ENCODE measurements at regions not wholly inside any gene's neighbourhood (a gene's known extent, or its start where the extent isn't known, plus 50 kb on each side); places are given as distances from the start of the nearest gene placed in this dataset.
"Not testable (repeated sequence)": the region's sequence is repeated elsewhere in the genome, so short reads cannot be mapped to it uniquely, and the experiment has no call there.

GRCh38 chr19:34044021-34044420, 128.3 kb upstream of the LSM14A start:
- DNase-seq, result no peak

DNA sequence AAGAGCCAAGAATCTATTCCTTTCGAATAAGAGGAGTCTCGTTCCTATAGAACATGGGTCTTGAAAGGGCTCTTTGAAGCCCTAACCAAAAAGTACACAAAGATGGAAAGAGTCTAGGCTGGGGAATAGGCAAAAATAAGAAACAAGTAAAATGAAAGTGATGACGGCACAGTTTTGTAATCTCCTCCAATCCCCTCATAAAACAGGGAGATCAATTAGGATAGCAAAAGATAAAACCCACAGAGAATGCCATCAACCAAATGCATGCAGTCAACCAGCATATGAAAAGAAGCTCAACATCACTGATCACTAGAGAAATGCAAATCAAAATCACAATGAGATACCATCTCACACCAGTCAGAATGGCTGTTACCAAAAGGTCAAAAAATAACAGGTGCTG, 122.4 kb upstream of the LSM14A start:
- no peak for DNase-seq

GRCh38 chr19:34050430-34050829, 121.9 kb upstream of the LSM14A start:
- not testable (repeated sequence) for DNase-seq

GRCh38 chr19:34051255-34051654, 121.0 kb upstream of the LSM14A start:
- DNase-seq, result no peak

GRCh38 chr19:34057155-34057554, 115.1 kb upstream of the LSM14A start:
- DNase-seq, result no peak

GRCh38 chr19:34066007-34066643, 106.2 kb upstream of the LSM14A start:
- no peak for DNase-seq

DNA sequence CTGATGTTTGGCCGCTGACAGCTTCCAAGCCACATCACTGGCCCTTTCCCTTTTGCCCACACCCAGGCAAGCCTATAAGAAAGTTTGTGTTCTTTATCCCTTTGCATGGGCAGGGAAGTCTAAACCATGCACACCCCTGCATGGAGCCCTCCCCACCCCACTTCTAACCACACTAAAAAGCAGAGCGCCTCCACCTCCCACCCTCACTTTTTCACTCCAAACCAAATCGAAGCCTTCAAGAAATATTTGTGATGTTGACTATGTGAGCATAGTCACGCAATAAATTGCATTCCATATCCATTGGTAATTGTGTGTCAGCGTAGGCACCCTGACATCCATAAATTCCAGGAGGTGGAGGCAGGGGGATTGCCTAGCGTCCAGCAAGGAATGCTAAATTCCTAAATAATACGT, 104.4 kb upstream of the LSM14A start:
- no peak for DNase-seq

DNA sequence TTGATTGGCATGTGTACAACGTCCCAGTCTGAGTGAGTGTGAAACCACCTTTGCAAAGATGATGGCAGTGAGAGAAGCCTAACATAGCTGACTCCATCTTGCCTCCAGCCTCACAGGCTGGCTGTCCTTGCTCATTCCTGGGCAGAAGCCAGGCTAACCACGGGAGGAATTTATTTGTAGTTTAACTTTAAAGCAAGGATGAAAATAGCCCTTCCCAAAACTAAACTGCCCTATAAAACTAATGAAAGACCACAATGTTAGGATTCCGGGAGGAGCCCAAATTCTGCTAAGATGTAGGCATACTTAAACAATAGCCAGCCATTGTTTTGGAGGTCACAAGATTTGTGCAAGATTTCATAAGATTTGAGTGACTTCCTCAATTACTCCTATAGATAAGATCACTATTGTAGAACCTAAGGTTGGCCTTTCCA, 96.6 kb upstream of the LSM14A start:
- no peak for DNase-seq

- DNase-seq, result no peak
Measured at GRCh38 chr19:34082289-34083077, 89.8 kb upstream of the LSM14A start.

DNA sequence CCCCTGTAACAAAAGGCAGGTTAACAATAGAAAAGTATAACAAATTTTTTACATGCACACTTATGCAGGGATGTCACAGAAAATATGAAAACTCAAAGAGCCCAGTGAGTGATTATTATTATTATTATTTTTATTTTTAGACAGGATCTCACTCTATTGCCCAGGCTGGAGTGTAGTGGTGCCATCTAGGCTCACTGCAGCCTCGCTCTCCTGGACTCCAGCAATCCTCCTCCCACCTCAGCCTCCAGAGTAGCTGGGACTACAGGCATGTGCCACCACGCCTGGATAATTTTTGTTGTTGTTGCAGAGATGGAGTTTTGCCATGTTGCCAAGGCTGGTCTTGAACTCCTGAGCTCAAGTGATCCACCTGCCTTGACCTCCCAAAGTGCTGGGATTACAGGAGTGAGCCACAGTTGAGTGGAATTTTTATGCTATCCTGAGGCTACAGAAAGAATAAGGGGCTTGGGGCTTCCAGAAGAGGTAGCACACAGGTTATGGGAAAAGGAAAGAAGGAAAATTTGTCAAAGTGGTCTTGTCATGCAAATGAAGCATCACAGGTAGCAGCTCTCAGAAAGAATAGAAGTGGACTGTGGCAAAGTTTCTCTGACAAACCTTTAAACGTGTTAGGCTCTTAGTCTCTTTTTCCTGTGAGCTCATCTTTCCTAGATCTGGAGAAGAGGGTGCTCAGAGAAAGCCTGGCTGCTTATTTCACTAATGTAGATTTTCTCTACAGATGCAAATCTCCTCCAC, 87.7 kb upstream of the LSM14A start:
- no peak for DNase-seq

DNA sequence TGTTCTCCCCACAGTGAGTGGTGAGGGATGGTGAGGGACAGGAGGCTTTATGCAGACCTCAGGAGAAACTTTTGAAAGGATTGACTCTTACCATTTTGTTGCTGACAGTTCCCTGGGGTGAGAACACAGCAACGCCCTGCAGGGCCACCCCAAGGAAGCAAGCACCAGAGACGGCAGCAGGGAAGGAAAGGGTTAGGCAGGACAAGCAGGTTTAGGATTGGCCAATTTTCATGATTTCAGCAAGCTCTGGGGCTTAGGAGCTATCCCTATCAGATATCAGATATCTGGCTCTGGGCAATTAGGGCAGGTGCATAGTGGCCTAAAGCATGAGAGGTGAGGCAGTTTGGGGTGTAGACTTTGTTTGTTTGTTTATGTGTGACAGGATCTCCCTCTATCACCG, 87.0 kb upstream of the LSM14A start:
- DNase-seq, result no peak

- DNase-seq, result no peak
Measured at GRCh38 chr19:34088292-34088691, 84.0 kb upstream of the LSM14A start.

GRCh38 chr19:34089566-34089965, 82.7 kb upstream of the LSM14A start:
- DNase-seq, result no peak

DNA sequence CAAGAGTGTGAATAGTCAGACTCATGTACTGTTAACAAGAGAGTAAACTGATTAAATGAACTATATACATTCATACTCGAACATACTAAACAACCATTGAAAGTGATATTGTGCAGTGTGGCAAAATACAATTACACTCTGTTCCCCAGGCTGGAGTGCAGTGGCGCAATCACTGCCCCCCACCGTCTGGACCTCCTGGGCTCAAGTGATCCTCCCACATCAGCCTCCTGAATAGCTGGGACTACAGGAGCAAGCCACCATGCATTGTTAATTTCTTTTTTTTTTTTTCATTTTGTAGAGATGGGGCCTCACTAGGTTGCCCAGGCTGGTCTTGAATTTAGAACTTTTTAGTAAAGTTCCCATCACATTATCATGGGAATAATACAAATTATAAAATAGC, 77.3 kb upstream of the LSM14A start:
- no peak for DNase-seq

- not testable (repeated sequence) for DNase-seq
Measured at GRCh38 chr19:34095411-34095810, 76.9 kb upstream of the LSM14A start.

DNA sequence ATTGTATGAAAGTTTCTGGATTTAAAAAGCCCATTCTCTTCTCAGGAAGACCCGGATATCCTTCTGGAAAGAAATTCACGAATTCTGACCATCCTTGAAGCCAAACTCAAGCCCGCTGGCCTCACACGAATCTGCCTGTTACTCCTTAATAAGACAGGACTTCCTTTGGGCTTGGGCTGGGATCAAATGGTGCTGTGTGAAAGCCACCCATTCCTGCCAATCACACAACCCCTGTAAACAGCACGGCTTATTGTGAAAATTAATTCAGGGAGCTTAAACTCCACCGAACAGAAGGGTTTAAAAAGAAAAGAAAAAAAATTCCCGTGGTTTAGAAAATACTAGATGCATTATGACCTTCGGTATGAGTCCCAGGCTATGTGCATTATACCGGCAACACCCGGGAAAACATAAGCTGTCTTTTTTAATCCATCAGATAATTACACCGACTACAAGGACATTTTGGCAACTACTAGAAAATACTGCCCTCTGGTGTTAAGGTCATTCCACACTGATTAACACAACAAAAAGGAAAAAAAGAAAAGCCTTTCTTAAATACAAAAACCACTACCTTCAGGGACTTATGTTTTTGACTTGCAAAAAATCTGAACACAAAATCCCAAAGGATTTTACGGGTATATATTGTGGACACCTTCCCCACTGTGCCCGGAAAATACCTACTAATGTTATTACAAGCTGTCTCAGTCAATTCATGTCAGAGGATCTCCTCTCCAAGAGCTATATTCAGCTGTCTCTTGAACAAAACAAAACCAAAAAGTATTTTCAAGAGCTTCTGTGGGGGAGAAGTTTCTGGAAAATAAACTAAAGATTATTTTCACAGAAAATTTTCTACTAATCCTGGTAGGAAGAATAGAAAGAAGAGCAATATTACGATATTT, 76.0 kb upstream of the LSM14A start:
- peak; percentile 12 for DNase-seq

- no peak for DNase-seq
Measured at GRCh38 chr19:34104096-34104495, 68.2 kb upstream of the LSM14A start.

DNA sequence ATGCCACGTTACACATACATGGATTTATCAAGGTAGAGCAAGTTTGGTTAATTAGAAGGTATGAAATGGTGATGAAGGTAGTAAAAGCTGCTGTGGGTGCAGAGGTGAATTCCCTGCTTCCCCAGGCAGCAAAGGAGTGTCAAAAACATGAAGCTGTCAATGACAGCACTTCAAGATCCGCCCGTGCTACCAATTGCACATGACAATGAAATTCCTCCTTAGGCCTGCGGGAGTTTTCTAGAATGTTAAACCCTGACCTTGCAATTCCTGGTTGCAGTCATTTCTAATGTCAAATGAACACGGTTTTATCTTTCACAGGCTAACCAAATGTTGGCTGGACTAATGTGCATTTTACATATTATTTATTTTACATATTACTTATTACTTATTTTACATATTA, 67.7 kb upstream of the LSM14A start:
- DNase-seq, result no peak

DNA sequence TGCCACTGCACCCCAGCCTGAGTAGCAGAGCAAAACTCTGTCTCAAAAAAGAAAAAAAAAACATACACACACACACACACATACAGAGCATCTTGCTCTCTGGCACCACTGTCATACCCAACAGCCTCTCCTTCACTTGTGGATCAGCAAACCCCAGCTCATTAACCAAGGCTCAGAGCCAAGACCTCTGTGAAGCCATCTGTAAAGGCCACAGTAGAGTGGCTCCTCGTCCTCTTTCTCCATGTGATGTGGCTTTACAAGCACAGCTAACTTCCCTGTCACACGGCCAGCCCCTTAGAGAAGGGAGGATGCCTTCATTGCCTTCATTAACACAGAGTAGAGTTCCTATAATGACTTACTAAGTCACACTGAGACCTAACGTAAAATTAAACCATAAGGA, 62.7 kb upstream of the LSM14A start:
- DNase-seq, result no peak

DNA sequence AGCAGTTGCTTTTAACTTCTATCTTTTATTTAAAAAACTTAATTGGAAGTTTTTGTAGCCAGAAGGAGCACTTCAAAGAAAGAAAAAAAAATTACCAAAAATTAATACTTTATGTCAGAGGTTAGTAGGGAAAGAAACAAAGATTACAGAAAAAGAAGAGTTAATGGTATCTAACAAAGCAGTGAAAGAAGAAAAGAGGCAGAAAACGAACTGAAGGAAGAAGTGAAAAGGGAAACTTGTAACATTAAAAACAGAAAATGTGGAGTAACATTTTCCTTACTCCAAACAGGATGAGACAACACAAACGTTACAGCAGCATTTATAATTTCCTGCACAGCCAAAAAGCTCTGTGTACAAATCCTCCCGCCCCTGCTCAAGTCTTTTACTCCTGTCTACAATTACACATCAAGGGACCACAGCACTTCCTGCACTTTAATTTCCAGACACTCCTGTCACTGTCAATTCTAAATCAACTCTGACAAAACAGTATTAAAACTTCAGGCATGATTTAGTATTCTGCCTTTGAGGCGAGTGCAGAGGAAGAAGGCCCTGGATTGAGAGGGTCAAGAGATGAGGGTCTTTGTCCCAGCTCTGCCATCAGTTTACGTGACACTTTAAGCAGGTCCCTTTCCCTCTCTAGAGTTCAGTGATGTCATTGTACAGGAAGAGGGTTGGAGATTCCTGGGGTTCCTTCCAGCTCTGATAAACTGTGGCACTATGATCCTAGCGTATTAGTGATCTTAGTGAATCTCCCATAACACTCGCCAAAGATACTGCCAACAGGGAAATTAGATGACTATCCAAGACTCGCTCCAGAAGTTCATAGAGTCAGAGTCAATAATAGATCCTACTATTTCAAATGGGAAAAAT, 53.2 kb upstream of the LSM14A start:
- no peak for DNase-seq

GRCh38 chr19:34120141-34120540, 52.2 kb upstream of the LSM14A start:
- no peak for DNase-seq

Measured in DMS153 (cell line).